IMR-90 (cell line): ENCODE measurements at regions not wholly inside any gene's neighbourhood (a gene's known extent, or its start where the extent isn't known, plus 50 kb on each side); places are given as distances from the start of the nearest gene placed in this dataset.
A peak's percentile ranks its signal among the peaks of the same experiment; 100 is the strongest.

Experiments
- ATAC-seq: fragments of 200-7000 bp; cut with Tn5 transposase; 2 replicates; pipeline ENCODE4 v1.9.1; 2020; ENCODE audit warnings: low read depth, mild to moderate bottlenecking, moderate library complexity
- BruUV-seq: library from RNA; stranded (reverse); fragments of 400-500 nt; replicated peaks from 2 replicates; lab custom pipeline; 2021; lab: Mats Ljungman, UMichigan
- CTCF ChIA-PET: fragments of 300-600 bp; formaldehyde crosslinking; extraction: SDS; loops from one replicate; lab custom pipeline; 2021; ENCODE audit warnings: antibody characterized with exemption; lab: Yijun Ruan, JAX
- POLR2A ChIA-PET: fragments of 300-600 bp; sonication (Branson Sonifier 250); formaldehyde crosslinking; loops from one replicate; lab custom pipeline; 2022; ENCODE audit warnings: antibody characterized with exemption; ENCODE audit not compliant: unreplicated experiment; lab: Charles Lee
- DNase-seq: peaks from one replicate; pipeline ENCODE4 v3.0.0; 2013
- H2AFZ ChIP-seq: replicated peaks from 2 replicates; pipeline ENCODE3; 2013; ENCODE audit warnings: low read length, mild to moderate bottlenecking; ENCODE audit not compliant: poor library complexity
- H2AK5ac ChIP-seq: 2 replicates; pipeline ENCODE4 v1.6.1; 2013; ENCODE audit warnings: low read depth, low read length, inconsistent platforms
- H2AK9ac ChIP-seq: replicated peaks from 2 replicates; pipeline ENCODE3; 2013; ENCODE audit warnings: mild to moderate bottlenecking, low read depth, low read length, moderate library complexity; ENCODE audit not compliant: poor library complexity
- H2BK120ac ChIP-seq: 2 replicates; pipeline ENCODE4 v1.6.1; 2013; ENCODE audit warnings: low read depth, low read length, inconsistent platforms
- H2BK15ac ChIP-seq: 3 replicates; pipeline ENCODE4 v1.6.1; 2013; ENCODE audit warnings: low read depth, low read length, inconsistent platforms
- H2BK20ac ChIP-seq: 2 replicates; pipeline ENCODE4 v1.6.1; 2013; ENCODE audit warnings: low read depth, mild to moderate bottlenecking, inconsistent platforms, low read length, moderate library complexity
- H2BK5ac ChIP-seq: 2 replicates; pipeline ENCODE4 v1.6.1; 2013; ENCODE audit warnings: mild to moderate bottlenecking, low read depth, low read length, inconsistent platforms; ENCODE audit not compliant: poor library complexity, severe bottlenecking
- H3K14ac ChIP-seq: replicated peaks from 2 replicates; pipeline ENCODE4 v1.6.1; 2013; ENCODE audit warnings: low read depth, low read length, inconsistent platforms
- H3K18ac ChIP-seq: 2 replicates; pipeline ENCODE4 v1.6.1; 2013; ENCODE audit warnings: low read depth, low read length, control low read depth
- H3K23ac ChIP-seq: 2 replicates; pipeline ENCODE4 v1.6.1; 2013; ENCODE audit warnings: low read depth, low read length, inconsistent platforms
- H3K27ac ChIP-seq: 2 replicates; pipeline ENCODE4 v1.5.1; 2013; ENCODE audit warnings: mild to moderate bottlenecking, control low read depth, low read length; ENCODE audit not compliant: insufficient read depth
- H3K27me3 ChIP-seq: 2 replicates; pipeline ENCODE4 v1.6.1; 2013; ENCODE audit warnings: low read length; ENCODE audit not compliant: control insufficient read depth, insufficient read depth
- H3K36me3 ChIP-seq: 2 replicates; pipeline ENCODE4 v1.6.1; 2013; ENCODE audit warnings: low read length, mixed read lengths; ENCODE audit not compliant: control insufficient read depth, insufficient read depth
- H3K4ac ChIP-seq: 2 replicates; pipeline ENCODE4 v1.6.1; 2013; ENCODE audit warnings: low read depth, low read length, inconsistent platforms
- H3K4me1 ChIP-seq: 2 replicates; pipeline ENCODE4 v1.6.1; 2013; ENCODE audit warnings: low read length, mixed read lengths; ENCODE audit not compliant: control insufficient read depth, insufficient read depth
- H3K4me2 ChIP-seq: 2 replicates; pipeline ENCODE4 v1.6.1; 2013; ENCODE audit warnings: low read depth, mild to moderate bottlenecking, control low read depth, low read length, moderate library complexity
- H3K4me3 ChIP-seq: 2 replicates; pipeline ENCODE4 v1.5.1; 2013; ENCODE audit warnings: low read depth, mild to moderate bottlenecking, control low read depth, low read length, moderate library complexity; ENCODE audit not compliant: insufficient read depth
- H3K56ac ChIP-seq: 2 replicates; pipeline ENCODE4 v1.6.1; 2013; ENCODE audit warnings: low read length, inconsistent platforms; ENCODE audit not compliant: insufficient read depth; ENCODE audit errors: extremely low read depth
- H3K79me1 ChIP-seq, 2 experiments: 2 replicates each; pipeline ENCODE4 v1.6.1; 2013; ENCODE audit warnings: low read length in 2 of 2, inconsistent platforms in 1 of 2, low read depth in 1 of 2
- H3K9ac ChIP-seq: 2 replicates; pipeline ENCODE4 v1.6.1; 2013; ENCODE audit warnings: low read depth, low read length, control low read depth
- H3K9me1 ChIP-seq: 2 replicates; pipeline ENCODE4 v1.6.1; 2013; ENCODE audit warnings: low read length, inconsistent platforms; ENCODE audit not compliant: insufficient read depth
- H3K9me3 ChIP-seq: 2 replicates; pipeline ENCODE4 v1.6.1; 2013; ENCODE audit warnings: low read length; ENCODE audit not compliant: control insufficient read depth, insufficient read depth
- H4K20me1 ChIP-seq: 2 replicates; pipeline ENCODE4 v1.6.1; 2013; ENCODE audit warnings: low read length, inconsistent platforms; ENCODE audit not compliant: insufficient read depth
- H4K5ac ChIP-seq: 2 replicates; pipeline ENCODE4 v1.6.1; 2013; ENCODE audit warnings: mild to moderate bottlenecking, low read depth, low read length, control low read depth
- H4K8ac ChIP-seq, 2 experiments: 2 replicates each; pipeline ENCODE4 v1.6.1; 2013; ENCODE audit warnings: low read depth in 2 of 2, low read length in 2 of 2, control low read depth in 1 of 2, inconsistent platforms in 1 of 2
- H4K91ac ChIP-seq: 2 replicates; pipeline ENCODE4 v1.6.1; 2013; ENCODE audit warnings: low read depth, low read length, inconsistent platforms; ENCODE audit not compliant: insufficient read depth
- BHLHE40 ChIP-seq: fragments of 150-350 bp; IDR thresholded peaks from 2 replicates; pipeline ENCODE4 v1.6.1; 2016; ENCODE audit warnings: mild to moderate bottlenecking, low read depth, low read length
- CEBPB ChIP-seq: IDR thresholded peaks from 2 replicates; pipeline ENCODE4 v1.6.1; 2012; ENCODE audit warnings: low read depth, low read length, improper control_type of control experiment
- CHD1 ChIP-seq: IDR thresholded peaks from 2 replicates; pipeline ENCODE4 v1.6.1; 2012; ENCODE audit warnings: low read depth, low read length, improper control_type of control experiment
- CTCF ChIP-seq: conservative IDR thresholded peaks from 2 replicates; pipeline ENCODE4 v1.5.1; 2012; ENCODE audit warnings: mild to moderate bottlenecking, low read depth, low read length, improper control_type of control experiment
- FOS ChIP-seq: fragments of 150-350 bp; IDR thresholded peaks from 2 replicates; pipeline ENCODE4 v1.6.1; 2016; ENCODE audit warnings: low read depth, low read length
- MAZ ChIP-seq: IDR thresholded peaks from 2 replicates; pipeline ENCODE4 v1.6.1; 2012; ENCODE audit warnings: low read depth, mild to moderate bottlenecking, low read length, improper control_type of control experiment, moderate library complexity, borderline replicate concordance
- MXI1 ChIP-seq: IDR thresholded peaks from 2 replicates; pipeline ENCODE4 v1.6.1; 2012; ENCODE audit warnings: low read depth, mild to moderate bottlenecking, low read length, moderate library complexity, borderline replicate concordance
- NFE2L2 ChIP-seq: fragments of 150-350 bp; IDR thresholded peaks from 2 replicates; pipeline ENCODE4 v1.6.1; 2016; ENCODE audit warnings: low read depth, mild to moderate bottlenecking, low read length
- POLR2A ChIP-seq: IDR thresholded peaks from 2 replicates; pipeline ENCODE4 v1.6.1; 2012; ENCODE audit warnings: mild to moderate bottlenecking, low read depth, low read length
- RAD21 ChIP-seq: IDR thresholded peaks from 2 replicates; pipeline ENCODE4 v1.6.1; 2012; ENCODE audit warnings: low read length, improper control_type of control experiment
- RCOR1 ChIP-seq: IDR thresholded peaks from 2 replicates; pipeline ENCODE4 v1.6.1; 2012; ENCODE audit warnings: mild to moderate bottlenecking, low read length, improper control_type of control experiment; ENCODE audit not compliant: insufficient replicate concordance
- RFX5 ChIP-seq: IDR thresholded peaks from 2 replicates; pipeline ENCODE4 v1.8.0; 2012; ENCODE audit warnings: low read depth, mild to moderate bottlenecking, low read length, moderate library complexity
- SMC3 ChIP-seq: fragments of 150-350 bp; IDR thresholded peaks from 2 replicates; pipeline ENCODE4 v1.6.1; 2016; ENCODE audit warnings: low read depth, mild to moderate bottlenecking, antibody characterized with exemption, low read length, moderate library complexity
- USF2 ChIP-seq: fragments of 150-350 bp; IDR thresholded peaks from 2 replicates; pipeline ENCODE4 v1.6.1; 2017; ENCODE audit warnings: mild to moderate bottlenecking, antibody characterized with exemption, low read length, low read depth
- WGBS, 2 experiments: methylation state at CpG; one replicate each; pipeline versions ENCODE4 v1.1.5 to v1.1.7; 2013; ENCODE audit warnings: missing lambda C conversion rate in 2 of 2; ENCODE audit not compliant: insufficient read length in 1 of 2; ENCODE audit errors: extremely low coverage in 2 of 2; 5-methylcytosine and 5-hydroxymethylcytosine counted together
- dilution Hi-C: fragments of 300-500 bp; cut with HindIII; formaldehyde crosslinking; loops from one replicate; pipeline ENCODE4 v1.14.3; 2018; ENCODE audit warnings: low sequenced_read_pairs; ENCODE audit not compliant: unreplicated experiment
- in situ Hi-C: fragments of 300-500 bp; cut with MboI; formaldehyde crosslinking; loops from 3 replicates; pipeline ENCODE4 v1.14.3; 2019; ENCODE audit warnings: low sequenced_read_pairs, inconsistent platforms, mixed read lengths
- intact Hi-C: fragments of 100-400 bp; cut with micrococcal nuclease; formaldehyde crosslinking; loops from 2 replicates; pipeline ENCODE4 v1.10.0; 2022

DNA sequence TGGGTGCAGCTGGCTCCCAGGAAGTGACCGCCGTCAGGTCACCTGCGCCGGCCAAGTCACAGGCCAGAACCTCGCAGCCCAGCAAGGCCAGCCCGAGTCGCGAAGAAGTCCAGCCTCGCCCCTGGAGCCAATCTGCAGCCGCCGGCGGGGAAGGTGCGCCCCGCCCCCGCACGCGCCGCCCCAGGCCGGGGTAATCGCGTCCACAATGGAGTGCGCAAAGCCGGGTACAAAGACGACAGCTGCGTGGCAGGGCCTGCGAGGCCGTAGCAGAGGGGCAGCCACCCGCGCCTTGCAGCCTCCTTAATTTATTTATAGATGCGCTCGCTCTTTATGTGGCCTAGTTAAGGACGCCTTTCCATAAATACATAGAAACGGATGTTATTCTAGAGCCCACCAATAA is 139.4 kb upstream of the CPEB2 start:
- Histone ChIP-seq H3K4ac (no peak overlapping the region), H3K79me1 (no peaks in the 10 kb centered on the region), H2BK120ac (no peak overlapping the region), H3K4me1 (no peaks in the 10 kb centered on the region), H3K9ac (no peak overlapping the region), H3K18ac (no peak overlapping the region), H4K5ac (no peak overlapping the region), H3K56ac (no peak overlapping the region), H2AK9ac (no peak overlapping the region), H2BK5ac (no peak overlapping the region), H3K4me2 (no peak overlapping the region), H3K9me1 (no peaks in the 10 kb centered on the region), H3K36me3 (no peaks in the 10 kb centered on the region), H3K4me3 (no peak overlapping the region), H2BK20ac (no peak overlapping the region), H2AFZ (peak overlapping the region; percentile 80), H3K27me3 (peaks cover 8% of the 10 kb centered on the region), H3K14ac (no peak overlapping the region), H2AK5ac (no peak overlapping the region), H4K8ac (no peak overlapping the region), H4K91ac (no peak overlapping the region), H3K9me3 (no peaks in the 10 kb centered on the region), H4K20me1 (no peaks in the 10 kb centered on the region), H2BK15ac (no peak overlapping the region), H3K23ac (no peak overlapping the region), H3K27ac (no peak overlapping the region)
- dilution Hi-C loops: no loop called here
- intact Hi-C loops: no loop called here
- 20% methylated on average over 10 of the region's 33 CpGs; no CpG with 5 or more reads in 1 of the 2 experiments for WGBS, 2 experiments
- no peak for DNase-seq
- ATAC-seq: no peak; the same call in 1 of the 2 replicates
- POLR2A ChIA-PET: no interaction called here
- BruUV-seq: no TSS peak
- TF ChIP-seq CHD1: no peak
- no peak for TF ChIP-seq BHLHE40
- no peak for TF ChIP-seq POLR2A
- TF ChIP-seq SMC3: no peak
- no peak for TF ChIP-seq MAZ
- no peak for TF ChIP-seq RAD21
- no peak for TF ChIP-seq MXI1
- no peak for TF ChIP-seq NFE2L2
- no peak for TF ChIP-seq CTCF
- TF ChIP-seq RCOR1: no peak
- no peak for TF ChIP-seq CEBPB
- TF ChIP-seq USF2: no peak
- no peak for TF ChIP-seq FOS
- TF ChIP-seq RFX5: no peak
- CTCF ChIA-PET: no interaction called here
- in situ Hi-C loops: loop anchor here (25.0 kb wide), 1 partner anchor 599 kb away; the partner anchor contains the start of gene CC2D2A
